Adrenal gland (tissue), 9 donors: ENCODE measurements at regions not wholly inside any gene's neighbourhood (a gene's known extent, or its start where the extent isn't known, plus 50 kb on each side); places are given as distances from the start of the nearest gene placed in this dataset.

ENCODE experiments used
- DNase-seq, 7 donors: peaks; one replicate each; pipeline ENCODE4 v3.0.0-alpha.2; 2019 to 2020
- H3K27ac ChIP-seq, 5 donors: fragments of 200-600 bp; sonication (generic) in 4 of 5; 1 replicate in 3 of 5; 2 replicates in 2 of 5; pipeline versions ENCODE4 v1.5.1 to v1.8.0; 2016 to 2020; ENCODE audit warnings: mild to moderate bottlenecking in 1 of 5
- H3K27me3 ChIP-seq: fragments of 200-600 bp; 2 replicates; pipeline ENCODE4 v1.8.0; 2021
- H3K36me3 ChIP-seq, 2 donors: fragments of 200-600 bp; replicated peaks in 1 of 2; 1 replicate in 1 of 2; 2 replicates in 1 of 2; pipeline versions ENCODE4 v1.5.1 to v1.8.0; 2018 to 2022
- H3K4me1 ChIP-seq, 2 donors: fragments of 200-600 bp; replicated peaks in 1 of 2; 1 replicate in 1 of 2; 2 replicates in 1 of 2; pipeline versions ENCODE4 v1.5.1 to v1.8.0; 2018 to 2021
- H3K4me3 ChIP-seq, 4 donors: fragments of 200-600 bp; sonication (generic) in 3 of 4; one replicate each; pipeline ENCODE4 v1.5.1; 2016 to 2018
- H3K9me3 ChIP-seq, 3 donors: fragments of 200-600 bp; sonication (generic) in 1 of 3; replicated peaks in 1 of 3; 1 replicate in 2 of 3; 2 replicates in 1 of 3; pipeline versions ENCODE4 v1.5.1 to v1.8.0; 2016 to 2021
- CTCF ChIP-seq, 6 experiments: fragments of 450-650 bp in 4 of 6; fragments of 200-600 bp in 2 of 6; sonication (generic) in 1 of 6; IDR thresholded peaks; 1 replicate in 5 of 6; 2 replicates in 1 of 6; pipeline versions ENCODE4 v1.5.1 to v1.8.0; 2016 to 2021; ENCODE audit warnings: antibody characterized with exemption in 6 of 6, mild to moderate bottlenecking in 2 of 6, moderate library complexity in 1 of 6
- POLR2A ChIP-seq, 2 donors: fragments of 450-650 bp; IDR thresholded peaks; one replicate each; pipeline ENCODE4 v1.6.1; 2017; ENCODE audit warnings: antibody characterized with exemption in 2 of 2, mild to moderate bottlenecking in 2 of 2, moderate library complexity in 1 of 2
- WGBS, 4 donors: extraction: QIAGEN DNeasy Blood & Tissue Kit in 2 of 4; methylation state at CpG; one replicate each; pipeline versions ENCODE4 v1.1.5 to v1.1.7; 2013 to 2017; 5-methylcytosine and 5-hydroxymethylcytosine counted together
- intact Hi-C, 2 donors: fragments of 100-400 bp; cut with DNase I; formaldehyde crosslinking; loops; one replicate each; pipeline versions ENCODE4 v1.14.1 to v1.15.0; 2022 to 2023
- donor health status: healthy with polysubstance abuse.
- donor health status: Bipolar disorder and iron deficiency.
- donor health status: DM: yes; HTN: yes; CAD: no.
- donor health status: DM: no; HTN: no; CAD: no.
- donor health status: DM: no; HTN: no; CAD: no.

GRCh38 chr2:52622266-52622665 lies 1145.3 kb upstream of the CHAC2 start:
- H3K36me3 ChIP-seq: no peaks in the 10 kb centered on the region
- no peak for TF ChIP-seq CTCF (IDR thresholded peaks at IDR 0.05)
- TF ChIP-seq POLR2A (IDR thresholded peaks at IDR 0.05): no peak
- no peaks in the 10 kb centered on the region for H3K27me3 ChIP-seq
- DNase-seq: no peak
- H3K27ac ChIP-seq: no peak overlapping the region
- intact Hi-C loops: no loop called here
- H3K9me3 ChIP-seq: no peaks in the 10 kb centered on the region
- WGBS, 4 donors: 77 to 89% (median 82%) methylated on average over 2 of the region's 2 CpGs
- H3K4me3 ChIP-seq: no peak overlapping the region
- H3K4me1 ChIP-seq: no peaks in the 10 kb centered on the region

- no peak for DNase-seq
- H3K27ac ChIP-seq: no peak overlapping the region
- TF ChIP-seq CTCF (IDR thresholded peaks at IDR 0.05) (no peak), POLR2A (IDR thresholded peaks at IDR 0.05) (no peak)
- intact Hi-C loops: no loop called here
- no peaks in the 10 kb centered on the region for H3K4me1 ChIP-seq
- H3K9me3 ChIP-seq: no peaks in the 10 kb centered on the region
- no peaks in the 10 kb centered on the region for H3K27me3 ChIP-seq
- H3K4me3 ChIP-seq: no peak overlapping the region
- H3K36me3 ChIP-seq: no peaks in the 10 kb centered on the region
- WGBS, 4 donors: 69 to 88% (median 81%) methylated on average over 4 of the region's 4 CpGs
Observed at GRCh38 chr2:52613064-52613463, 1154.5 kb upstream of the CHAC2 start.

DNA sequence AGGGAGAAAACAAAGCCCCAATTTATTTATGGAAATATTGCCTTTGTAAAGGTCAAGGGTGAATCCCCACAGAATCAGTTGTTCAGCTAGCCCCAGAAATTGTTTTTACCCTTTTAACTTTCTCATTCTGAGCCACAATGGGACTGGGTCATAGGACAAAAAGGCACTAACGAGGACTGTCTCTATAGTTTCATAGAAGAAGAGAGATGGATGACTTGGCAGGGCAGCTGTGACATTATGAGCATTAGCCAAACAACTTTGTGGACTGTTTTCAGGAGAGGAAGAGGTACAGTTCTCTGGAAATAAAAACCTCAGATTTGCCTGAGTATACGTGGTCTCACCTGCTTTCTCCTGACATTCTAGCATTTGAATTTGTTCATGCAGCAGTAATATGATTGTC lies 1155.8 kb upstream of the CHAC2 start:
- TF ChIP-seq CTCF (IDR thresholded peaks at IDR 0.05) (no peak), POLR2A (IDR thresholded peaks at IDR 0.05) (no peak)

GRCh38 chr2:52608030-52608429 lies 1159.6 kb upstream of the CHAC2 start:
- no peak for DNase-seq
- 88 to 89% (median 88%) methylated on average over 2 of the region's 2 CpGs for WGBS, 4 donors

More for the DNA sequence above, 1155.8 kb upstream of the CHAC2 start:
- H3K36me3 ChIP-seq: no peaks in the 10 kb centered on the region
- no peaks in the 10 kb centered on the region for H3K4me1 ChIP-seq
- intact Hi-C loops: no loop called here
- no peaks in the 10 kb centered on the region for H3K27me3 ChIP-seq
- H3K9me3 ChIP-seq: no peaks in the 10 kb centered on the region
- no peak for DNase-seq
- no peak overlapping the region for H3K4me3 ChIP-seq
- WGBS, 4 donors: 36 to 41% (median 40%) methylated on average over 2 of the region's 2 CpGs
- no peak overlapping the region for H3K27ac ChIP-seq

More at GRCh38 chr2:52608030-52608429, 1159.6 kb upstream of the CHAC2 start:
- no peaks in the 10 kb centered on the region for H3K36me3 ChIP-seq
- no peaks in the 10 kb centered on the region for H3K27me3 ChIP-seq
- H3K4me1 ChIP-seq: no peaks in the 10 kb centered on the region
- intact Hi-C loops: no loop called here
- no peaks in the 10 kb centered on the region for H3K9me3 ChIP-seq
- TF ChIP-seq CTCF (IDR thresholded peaks at IDR 0.05) (no peak), POLR2A (IDR thresholded peaks at IDR 0.05) (no peak)
- H3K27ac ChIP-seq: no peak overlapping the region
- no peak overlapping the region for H3K4me3 ChIP-seq
